ENCODE measurements at regions not wholly inside any gene's neighbourhood (a gene's known extent, or its start where the extent isn't known, plus 50 kb on each side); places are given as distances from the start of the nearest gene placed in this dataset.

GRCh38 chr6:164346631-164347030, 932.1 kb downstream of the QKI start:
- TF ChIP-seq POLR2AphosphoS5 (IDR thresholded peaks at IDR 0.05; ENCODE audit: low read depth, low read length) (no peak), FOXP2 (optimal IDR thresholded peaks at IDR 0.05; ENCODE audit: borderline replicate concordance, extremely low read depth, extremely low read length, insufficient read depth) (no peak), SIN3A (IDR thresholded peaks at IDR 0.05; ENCODE audit: borderline replicate concordance, insufficient read depth, low read length) (no peak), TAF1 (IDR thresholded peaks at IDR 0.05; ENCODE audit: borderline replicate concordance, insufficient read depth, low read length) (no peak), REST (IDR thresholded peaks at IDR 0.05; ENCODE audit: insufficient read depth in 1 of 2, low read depth in 2 of 2, low read length in 2 of 2) (no peak)

- TF ChIP-seq POLR2AphosphoS5 (IDR thresholded peaks at IDR 0.05; ENCODE audit: low read depth, low read length) (no peak), TAF1 (IDR thresholded peaks at IDR 0.05; ENCODE audit: borderline replicate concordance, insufficient read depth, low read length) (no peak), SIN3A (IDR thresholded peaks at IDR 0.05; ENCODE audit: borderline replicate concordance, insufficient read depth, low read length) (no peak), FOXP2 (optimal IDR thresholded peaks at IDR 0.05; ENCODE audit: borderline replicate concordance, extremely low read depth, extremely low read length, insufficient read depth) (no peak), REST (IDR thresholded peaks at IDR 0.05; ENCODE audit: insufficient read depth in 1 of 2, low read depth in 2 of 2, low read length in 2 of 2) (no peak)
Observed at GRCh38 chr6:164345806-164346496, 931.4 kb downstream of the QKI start.

GRCh38 chr6:164345327-164345726, 930.8 kb downstream of the QKI start:
- TF ChIP-seq FOXP2 (optimal IDR thresholded peaks at IDR 0.05; ENCODE audit: borderline replicate concordance, extremely low read depth, extremely low read length, insufficient read depth) (no peak), POLR2AphosphoS5 (IDR thresholded peaks at IDR 0.05; ENCODE audit: low read depth, low read length) (no peak), TAF1 (IDR thresholded peaks at IDR 0.05; ENCODE audit: borderline replicate concordance, insufficient read depth, low read length) (no peak), SIN3A (IDR thresholded peaks at IDR 0.05; ENCODE audit: borderline replicate concordance, insufficient read depth, low read length) (no peak), REST (IDR thresholded peaks at IDR 0.05; ENCODE audit: insufficient read depth in 1 of 2, low read depth in 2 of 2, low read length in 2 of 2) (no peak)

- TF ChIP-seq POLR2AphosphoS5 (IDR thresholded peaks at IDR 0.05; ENCODE audit: low read depth, low read length) (no peak), REST (IDR thresholded peaks at IDR 0.05; ENCODE audit: insufficient read depth in 1 of 2, low read depth in 2 of 2, low read length in 2 of 2) (no peak)
Observed at GRCh38 chr6:164344801-164345291, 930.3 kb downstream of the QKI start.
